Muscle layer of colon (tissue), 2 donors: ENCODE measurements at regions not wholly inside any gene's neighbourhood (a gene's known extent, or its start where the extent isn't known, plus 50 kb on each side); places are given as distances from the start of the nearest gene placed in this dataset.

Experiments used
- H3K27ac ChIP-seq: one replicate; pipeline ENCODE4 v1.7.0; 2013; ENCODE audit warnings: low read depth, mild to moderate bottlenecking, low read length, moderate library complexity
- H3K27me3 ChIP-seq, 2 donors: one replicate each; pipeline ENCODE4 v1.7.0; 2013; ENCODE audit warnings: low read length in 2 of 2, mild to moderate bottlenecking in 2 of 2; ENCODE audit not compliant: insufficient read depth in 2 of 2, control insufficient read depth in 1 of 2
- H3K36me3 ChIP-seq: one replicate; pipeline ENCODE4 v1.7.0; 2013; ENCODE audit warnings: mild to moderate bottlenecking, low read length; ENCODE audit not compliant: insufficient read depth
- H3K4me1 ChIP-seq: one replicate; pipeline ENCODE4 v1.7.0; 2013; ENCODE audit warnings: mild to moderate bottlenecking, low read length; ENCODE audit not compliant: insufficient read depth
- H3K4me3 ChIP-seq, 2 donors: one replicate each; pipeline ENCODE4 v1.7.0; 2013; ENCODE audit warnings: low read length in 2 of 2, low read depth in 1 of 2, mild to moderate bottlenecking in 1 of 2, moderate library complexity in 1 of 2
- H3K9ac ChIP-seq: one replicate; pipeline ENCODE4 v1.7.0; 2013; ENCODE audit warnings: low read length
- H3K9me3 ChIP-seq: one replicate; pipeline ENCODE4 v1.7.0; 2013; ENCODE audit warnings: mild to moderate bottlenecking, low read length
- donor health status: abdominal sarcoma.
- donor health status: Adenocarcinoma of cecum.

DNA sequence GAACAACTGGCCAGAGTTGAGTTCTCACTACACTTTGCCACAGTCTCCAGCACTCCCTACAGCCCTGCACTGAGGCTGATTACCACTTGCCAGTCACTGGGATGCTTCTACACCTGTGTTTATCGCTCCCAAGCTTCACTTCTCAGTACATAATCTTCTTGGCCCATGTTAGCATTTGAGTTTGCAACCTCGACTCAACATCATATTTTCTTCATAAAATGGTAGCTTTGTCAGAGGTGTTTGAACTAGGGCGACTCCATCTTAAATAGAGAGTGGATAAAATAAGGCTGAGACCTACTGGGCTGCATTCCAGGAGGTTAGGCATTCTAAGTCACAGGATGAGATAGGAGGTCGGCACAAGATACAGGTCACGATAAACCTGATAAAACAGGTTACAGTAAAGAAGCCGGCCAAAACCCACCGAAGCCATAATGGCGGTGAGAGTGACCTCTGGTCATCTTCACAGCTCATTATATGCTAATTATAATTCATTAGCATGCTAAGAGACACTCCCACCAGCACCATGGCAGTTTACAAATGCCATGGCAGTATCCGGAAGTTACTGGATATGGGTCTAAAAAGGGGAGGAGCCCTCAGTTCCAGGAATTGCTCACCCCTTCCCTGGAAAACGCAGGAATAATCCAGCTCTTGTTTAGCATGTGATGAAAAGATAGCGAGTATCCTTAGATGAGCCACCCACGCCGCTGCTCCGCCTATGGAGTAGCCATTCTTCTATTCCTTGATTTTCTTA is 105.8 kb upstream of the KLF6 start:
- Histone ChIP-seq H3K36me3 (no peaks in the 10 kb centered on the region), H3K27ac (no peak overlapping the region), H3K9ac (no peak overlapping the region), H3K4me1 (peaks cover 22% of the 10 kb centered on the region), H3K9me3 (no peaks in the 10 kb centered on the region), H3K4me3 (no peak overlapping the region), H3K27me3 (no peaks in the 10 kb centered on the region)

DNA sequence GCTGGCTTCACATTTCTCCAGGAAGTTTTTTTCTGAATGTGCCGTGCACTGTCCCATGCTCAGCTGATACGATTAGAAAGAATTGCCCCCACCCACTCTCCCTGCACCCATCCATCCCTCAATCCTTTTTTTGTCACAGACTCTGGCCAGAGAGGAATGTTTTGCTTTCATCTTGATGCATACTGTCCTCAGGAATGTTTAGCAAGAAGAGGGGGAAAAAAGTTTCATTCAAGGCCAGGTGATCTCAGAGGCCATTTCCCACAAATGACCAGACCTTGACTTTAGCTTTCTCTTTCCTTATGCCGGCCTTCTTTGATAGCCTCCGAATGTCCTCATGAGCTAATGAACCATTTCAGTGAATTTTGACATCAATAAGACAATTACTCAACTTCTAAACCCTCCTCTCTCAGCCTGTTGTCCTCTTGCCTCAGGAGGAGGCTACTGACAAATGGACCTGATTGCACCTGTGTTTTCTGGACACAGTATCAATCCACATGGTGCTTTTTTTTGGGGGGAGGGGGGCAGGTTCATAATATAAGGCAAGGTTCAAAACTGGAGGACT is 105.0 kb upstream of the KLF6 start:
- Histone ChIP-seq H3K9me3 (no peaks in the 10 kb centered on the region), H3K27me3 (no peaks in the 10 kb centered on the region), H3K4me1 (peaks cover 22% of the 10 kb centered on the region), H3K36me3 (no peaks in the 10 kb centered on the region), H3K27ac (no peak overlapping the region), H3K9ac (no peak overlapping the region), H3K4me3 (no peak overlapping the region)

DNA sequence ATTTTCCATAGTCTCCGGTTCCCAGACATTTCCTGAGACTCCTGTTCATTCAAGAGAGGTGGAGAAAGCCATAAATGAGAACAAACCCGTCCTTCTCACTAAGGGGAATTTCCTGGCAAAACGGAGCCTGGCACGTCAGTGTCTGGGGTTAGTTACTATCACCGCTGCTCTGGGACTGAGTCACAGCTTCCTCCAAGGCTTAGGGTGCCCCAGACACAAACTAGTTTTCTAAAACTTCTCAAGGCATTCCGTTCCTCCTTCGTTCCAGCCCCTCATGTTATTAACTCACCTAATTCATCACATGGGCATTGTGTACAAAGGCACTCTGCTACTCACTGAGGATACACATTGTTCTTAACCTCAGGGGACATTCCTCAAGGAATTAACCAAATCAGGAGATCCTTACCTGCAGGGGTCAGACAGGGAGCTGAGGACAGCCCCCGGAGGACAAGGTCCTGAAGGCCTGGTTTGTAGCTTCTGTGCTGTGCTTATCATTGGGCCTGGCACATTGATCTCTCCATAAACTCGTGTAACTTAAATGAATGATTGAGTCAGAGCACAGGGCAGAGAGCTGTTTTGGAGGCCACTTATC is 103.0 kb upstream of the KLF6 start:
- H3K9ac ChIP-seq: no peak overlapping the region
- peak overlapping the region; percentile 80 for H3K27ac ChIP-seq

DNA sequence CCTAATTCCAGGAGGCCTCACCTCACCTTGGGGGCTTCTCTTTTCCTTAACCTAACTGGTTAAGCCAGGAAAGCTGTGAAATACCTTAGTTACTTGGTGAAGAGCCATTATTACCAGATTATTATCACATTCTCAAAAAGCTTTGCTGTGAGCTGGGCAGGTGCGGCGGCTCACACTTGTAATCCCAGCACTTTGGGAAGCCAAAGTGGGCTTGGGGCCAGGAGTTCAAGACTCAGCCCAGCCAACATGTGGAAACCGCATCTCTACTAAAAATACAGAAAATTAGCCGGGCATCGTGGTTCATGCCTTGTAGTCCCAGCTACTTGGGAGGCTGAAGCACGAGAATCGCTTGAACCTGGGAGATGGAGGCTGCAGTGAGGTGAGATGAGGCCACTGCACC is 102.4 kb upstream of the KLF6 start:
- Histone ChIP-seq H3K27ac (peak overlapping the region; percentile 80), H3K4me3 (no peak overlapping the region), H3K27me3 (no peaks in the 10 kb centered on the region), H3K9ac (peak overlapping the region; percentile 37), H3K4me1 (peaks cover 22% of the 10 kb centered on the region), H3K36me3 (no peaks in the 10 kb centered on the region), H3K9me3 (no peaks in the 10 kb centered on the region)

More for the DNA sequence above, 103.0 kb upstream of the KLF6 start:
- Histone ChIP-seq H3K36me3 (no peaks in the 10 kb centered on the region), H3K4me1 (peaks cover 22% of the 10 kb centered on the region), H3K27me3 (no peaks in the 10 kb centered on the region), H3K4me3 (no peak overlapping the region), H3K9me3 (no peaks in the 10 kb centered on the region)

DNA sequence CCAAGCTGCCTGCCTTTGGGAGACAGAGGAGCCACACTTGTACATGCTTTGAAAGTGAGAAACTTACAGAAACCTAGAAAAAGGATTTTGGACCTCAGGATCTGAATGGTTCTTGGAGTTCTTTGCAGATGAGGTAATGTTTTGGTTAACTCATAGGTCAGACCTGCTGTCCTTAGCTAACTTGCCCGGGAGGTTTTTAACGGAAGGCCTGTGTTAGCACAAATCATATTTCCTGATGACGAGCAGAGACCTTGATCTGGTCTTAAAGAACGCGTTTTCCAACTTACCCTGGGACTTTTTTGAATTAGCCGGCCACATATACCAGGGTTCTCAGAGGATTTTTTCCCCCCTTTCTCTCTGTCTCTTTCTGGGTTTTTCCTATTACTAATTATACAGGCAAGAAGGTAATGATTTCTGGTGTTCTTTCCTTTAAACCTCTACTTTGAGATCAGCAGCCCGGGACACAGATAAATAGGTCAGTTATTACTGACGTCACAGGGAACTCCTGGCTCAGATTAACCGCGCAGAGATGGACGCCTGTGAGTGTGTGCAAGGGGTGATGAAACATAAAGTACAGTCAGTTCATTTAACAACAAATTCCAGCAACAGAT is 101.7 kb upstream of the KLF6 start:
- H3K36me3 ChIP-seq: no peaks in the 10 kb centered on the region
- peak overlapping the region; percentile 37 for H3K9ac ChIP-seq
- no peaks in the 10 kb centered on the region for H3K27me3 ChIP-seq
- peak overlapping the region; percentile 80 for H3K27ac ChIP-seq
- peaks cover 22% of the 10 kb centered on the region for H3K4me1 ChIP-seq
- no peaks in the 10 kb centered on the region for H3K9me3 ChIP-seq
- peak overlapping the region in 1 of 2 donors; percentile 26 for H3K4me3 ChIP-seq

DNA sequence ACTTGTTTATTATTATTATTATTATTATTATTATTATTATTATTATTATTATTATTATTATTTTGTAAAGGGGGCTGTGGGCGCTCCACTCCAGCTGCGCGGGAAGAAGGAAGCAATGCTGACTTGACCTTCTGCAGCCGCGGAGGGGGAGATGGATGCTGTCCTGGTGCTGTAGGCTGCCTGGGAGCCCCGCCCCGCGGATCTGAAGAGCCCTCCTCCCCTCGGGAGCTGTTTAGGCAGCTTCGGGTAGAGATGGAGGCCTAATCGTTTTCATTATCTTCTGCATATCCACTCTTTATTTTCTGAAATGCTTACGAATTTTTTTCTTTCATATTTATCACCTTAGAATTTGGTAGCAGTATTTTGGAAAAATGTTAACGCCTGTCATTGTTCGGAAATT is 101.2 kb upstream of the KLF6 start:
- no peaks in the 10 kb centered on the region for H3K27me3 ChIP-seq
- H3K4me3 ChIP-seq: peak overlapping the region in 1 of 2 donors; percentile 26
- H3K36me3 ChIP-seq: no peaks in the 10 kb centered on the region
- peaks cover 22% of the 10 kb centered on the region for H3K4me1 ChIP-seq
- H3K9ac ChIP-seq: peak overlapping the region; percentile 37
- H3K9me3 ChIP-seq: no peaks in the 10 kb centered on the region
- peak overlapping the region; percentile 80 for H3K27ac ChIP-seq

DNA sequence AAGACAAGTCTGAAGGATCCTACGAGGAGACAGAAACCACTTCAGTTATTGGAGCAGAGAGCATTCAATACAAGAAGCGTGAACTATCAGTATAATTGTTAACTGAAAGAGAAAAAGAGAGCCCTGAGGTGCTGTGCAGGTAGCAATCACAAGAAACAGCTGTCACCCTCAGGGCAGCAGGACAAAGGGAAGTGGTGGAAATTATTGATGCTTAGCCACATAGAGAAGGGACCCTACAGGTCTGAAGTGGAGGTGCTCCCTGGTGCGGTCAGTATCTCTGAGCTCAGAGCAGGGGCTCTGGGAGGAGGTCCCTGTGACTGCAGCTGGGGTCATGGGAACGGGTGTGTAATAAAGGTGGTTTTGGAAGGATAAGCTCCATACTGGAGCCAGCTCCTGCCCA is 97.8 kb upstream of the KLF6 start:
- H3K4me1 ChIP-seq: peaks cover 16% of the 10 kb centered on the region
- no peaks in the 10 kb centered on the region for H3K9me3 ChIP-seq
- no peaks in the 10 kb centered on the region for H3K27me3 ChIP-seq
- H3K36me3 ChIP-seq: no peaks in the 10 kb centered on the region
- H3K27ac ChIP-seq: no peak overlapping the region
- no peak overlapping the region for H3K4me3 ChIP-seq
- no peak overlapping the region for H3K9ac ChIP-seq

DNA sequence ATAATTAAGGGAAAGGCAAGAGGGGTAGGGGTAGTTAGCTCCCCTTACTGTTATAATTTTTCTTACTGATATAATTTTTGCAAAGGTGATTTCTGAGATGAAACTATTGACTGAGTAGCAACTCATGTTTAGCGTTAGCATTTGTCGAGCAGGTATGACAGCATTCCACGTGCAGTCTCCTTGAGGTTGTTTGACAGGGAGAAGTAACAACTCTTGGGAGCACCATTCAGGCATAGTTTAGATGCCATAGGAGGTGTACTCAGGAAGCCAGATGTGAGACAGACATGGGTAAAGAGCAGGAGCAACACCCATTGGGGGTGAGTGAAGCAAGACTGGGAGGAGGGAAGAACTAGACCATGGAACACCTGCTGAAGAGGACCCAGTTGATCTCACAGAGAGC is 96.6 kb upstream of the KLF6 start:
- no peak overlapping the region for H3K27ac ChIP-seq

DNA sequence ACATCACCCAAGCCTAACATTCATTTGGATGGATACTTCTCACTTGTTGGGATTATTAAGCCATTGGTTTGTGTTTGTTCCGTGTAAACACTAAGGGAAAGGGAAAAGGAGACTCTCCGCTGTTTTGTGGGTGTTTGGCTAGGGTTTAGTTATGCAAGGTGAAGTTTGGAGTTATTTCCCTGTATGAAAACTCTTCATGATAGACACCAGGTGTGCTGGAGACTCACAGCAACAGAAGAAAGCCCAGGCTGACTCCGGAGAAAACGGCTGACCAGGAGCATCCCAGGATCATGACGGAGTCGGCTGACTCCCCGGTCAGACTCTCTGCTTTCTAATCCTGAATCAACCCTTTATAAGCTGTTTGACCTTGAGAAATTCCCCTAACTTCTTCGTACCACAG is 94.1 kb upstream of the KLF6 start:
- no peak overlapping the region for H3K9ac ChIP-seq
- no peak overlapping the region for H3K4me3 ChIP-seq
- H3K27me3 ChIP-seq: no peaks in the 10 kb centered on the region
- H3K9me3 ChIP-seq: no peaks in the 10 kb centered on the region
- no peaks in the 10 kb centered on the region for H3K36me3 ChIP-seq
- H3K4me1 ChIP-seq: peaks cover 23% of the 10 kb centered on the region
- no peak overlapping the region for H3K27ac ChIP-seq

More for the DNA sequence above, 96.6 kb upstream of the KLF6 start:
- Histone ChIP-seq H3K4me3 (no peak overlapping the region), H3K4me1 (peaks cover 9% of the 10 kb centered on the region), H3K9me3 (no peaks in the 10 kb centered on the region), H3K9ac (no peak overlapping the region), H3K27me3 (no peaks in the 10 kb centered on the region), H3K36me3 (no peaks in the 10 kb centered on the region)

DNA sequence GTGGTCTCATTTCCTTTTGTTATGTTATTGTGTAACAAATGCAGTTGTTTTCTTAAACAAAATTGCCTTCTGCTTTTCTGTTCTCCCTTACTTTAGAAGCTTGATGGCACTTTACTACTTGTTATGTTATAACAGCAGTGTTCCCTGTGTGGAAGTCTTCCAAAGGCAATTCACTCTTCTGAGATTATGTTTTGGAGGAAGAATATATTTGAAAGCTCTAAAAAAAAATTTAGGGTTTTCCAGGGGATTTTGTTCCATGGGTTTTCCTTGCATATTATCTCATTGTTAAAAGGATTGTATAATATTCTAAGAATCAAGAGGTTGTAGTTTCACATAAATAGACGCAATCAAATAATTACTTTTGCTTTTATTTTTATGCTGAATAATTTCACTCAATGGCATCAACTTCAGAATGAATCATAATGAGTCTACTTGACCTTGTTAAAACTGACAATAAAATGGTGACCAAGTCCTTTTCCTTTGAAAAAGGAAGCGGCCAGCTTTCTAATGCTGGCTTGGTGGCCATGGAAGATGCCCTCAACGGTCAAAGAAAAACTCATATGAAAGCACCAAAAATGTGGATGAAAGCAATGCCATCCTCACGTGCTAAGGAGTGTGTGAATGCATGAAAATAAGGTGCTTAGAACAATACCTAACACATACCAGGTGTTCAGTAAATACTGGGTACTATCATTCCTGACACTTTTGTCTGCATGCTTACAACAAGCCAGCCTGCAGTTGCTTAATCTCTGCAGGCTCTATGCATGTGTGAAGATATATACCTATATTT is 92.4 kb upstream of the KLF6 start:
- no peak overlapping the region for H3K9ac ChIP-seq
- H3K4me3 ChIP-seq: no peak overlapping the region

DNA sequence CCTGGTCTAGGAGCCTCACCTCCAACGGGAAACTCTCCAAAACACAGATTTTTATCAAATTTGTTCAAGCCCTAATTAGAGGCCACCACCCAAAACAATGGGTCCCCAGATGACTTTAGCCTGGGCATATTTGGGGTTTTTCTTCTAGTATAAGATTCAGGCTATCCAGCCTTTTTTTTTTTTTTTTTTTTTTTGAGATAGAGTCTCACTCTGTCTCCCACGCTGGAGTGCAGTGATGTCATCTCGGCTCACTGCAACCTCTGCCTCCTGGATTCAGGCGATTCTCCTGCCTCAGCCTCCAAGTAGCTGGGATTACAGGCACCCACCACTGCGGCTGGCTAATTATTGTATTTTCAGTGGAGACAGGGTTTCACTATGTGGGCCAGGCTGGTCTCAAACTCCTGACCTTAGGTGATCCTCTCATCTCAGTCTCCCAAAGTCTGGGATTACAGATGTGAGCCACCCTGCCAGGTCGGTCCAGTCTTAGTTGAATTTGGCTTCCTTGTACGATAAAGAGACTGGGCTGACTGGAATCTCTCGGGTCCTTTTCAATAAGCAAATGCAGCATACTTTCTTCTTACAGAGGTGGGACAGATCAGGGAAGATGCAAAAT is 91.4 kb upstream of the KLF6 start:
- H3K36me3 ChIP-seq: no peaks in the 10 kb centered on the region
- H3K27ac ChIP-seq: no peak overlapping the region
- H3K27me3 ChIP-seq: no peaks in the 10 kb centered on the region

More for the DNA sequence above, 92.4 kb upstream of the KLF6 start:
- Histone ChIP-seq H3K4me1 (peaks cover 35% of the 10 kb centered on the region), H3K27ac (no peak overlapping the region), H3K9me3 (no peaks in the 10 kb centered on the region), H3K27me3 (no peaks in the 10 kb centered on the region), H3K36me3 (no peaks in the 10 kb centered on the region)

More for the DNA sequence above, 91.4 kb upstream of the KLF6 start:
- Histone ChIP-seq H3K4me3 (no peak overlapping the region), H3K9me3 (no peaks in the 10 kb centered on the region), H3K9ac (no peak overlapping the region), H3K4me1 (peaks cover 35% of the 10 kb centered on the region)
